Astrocyte of the spinal cord (primary cell): ENCODE measurements at regions not wholly inside any gene's neighbourhood (a gene's known extent, or its start where the extent isn't known, plus 50 kb on each side); places are given as distances from the start of the nearest gene placed in this dataset.

Source experiments
- DNase-seq: peaks from one replicate; pipeline ENCODE4 v3.0.0; 2011; ENCODE audit warnings: low read depth, low spot score
- H3K4me3 ChIP-seq: 2 replicates; pipeline ENCODE4 v1.5.1; 2011; ENCODE audit warnings: low read depth, mild to moderate bottlenecking, low read length, moderate library complexity
- in situ Hi-C: cut with HindIII; loops from 2 replicates; pipeline ENCODE4 v1.10.0; 2017; ENCODE audit warnings: low sequenced_read_pairs
- TF ChIP-seq, protein P1 (sequence below): IDR thresholded peaks from 2 replicates; pipeline ENCODE4 v1.5.1; 2012; ENCODE audit warnings: low read depth, mild to moderate bottlenecking, low read length, inconsistent platforms

DNA sequence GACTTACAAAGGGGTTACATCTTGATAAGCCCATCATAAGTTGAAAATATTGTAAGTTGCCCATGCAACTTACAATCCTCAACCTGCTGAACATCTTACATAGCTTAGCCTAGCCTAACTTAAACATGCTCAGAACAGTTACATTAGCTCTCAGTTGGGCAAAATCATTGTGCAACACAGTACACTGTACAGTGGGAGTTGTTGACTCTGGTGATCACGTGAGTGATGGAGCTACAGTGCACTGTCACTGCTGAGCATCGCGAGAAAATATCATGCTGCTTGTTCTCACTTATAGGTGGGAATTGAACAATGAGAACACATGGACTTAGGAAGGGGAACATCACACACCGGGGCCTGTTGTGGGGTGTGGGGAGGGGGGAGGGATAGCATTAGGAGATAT lies 214.9 kb upstream of the ZMIZ1 start:
- TF ChIP-seq, protein P1, sequence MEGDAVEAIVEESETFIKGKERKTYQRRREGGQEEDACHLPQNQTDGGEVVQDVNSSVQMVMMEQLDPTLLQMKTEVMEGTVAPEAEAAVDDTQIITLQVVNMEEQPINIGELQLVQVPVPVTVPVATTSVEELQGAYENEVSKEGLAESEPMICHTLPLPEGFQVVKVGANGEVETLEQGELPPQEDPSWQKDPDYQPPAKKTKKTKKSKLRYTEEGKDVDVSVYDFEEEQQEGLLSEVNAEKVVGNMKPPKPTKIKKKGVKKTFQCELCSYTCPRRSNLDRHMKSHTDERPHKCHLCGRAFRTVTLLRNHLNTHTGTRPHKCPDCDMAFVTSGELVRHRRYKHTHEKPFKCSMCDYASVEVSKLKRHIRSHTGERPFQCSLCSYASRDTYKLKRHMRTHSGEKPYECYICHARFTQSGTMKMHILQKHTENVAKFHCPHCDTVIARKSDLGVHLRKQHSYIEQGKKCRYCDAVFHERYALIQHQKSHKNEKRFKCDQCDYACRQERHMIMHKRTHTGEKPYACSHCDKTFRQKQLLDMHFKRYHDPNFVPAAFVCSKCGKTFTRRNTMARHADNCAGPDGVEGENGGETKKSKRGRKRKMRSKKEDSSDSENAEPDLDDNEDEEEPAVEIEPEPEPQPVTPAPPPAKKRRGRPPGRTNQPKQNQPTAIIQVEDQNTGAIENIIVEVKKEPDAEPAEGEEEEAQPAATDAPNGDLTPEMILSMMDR: no peak
- no peak for DNase-seq
- H3K4me3 ChIP-seq: no peak overlapping the region
- in situ Hi-C loops: no loop called here

DNA sequence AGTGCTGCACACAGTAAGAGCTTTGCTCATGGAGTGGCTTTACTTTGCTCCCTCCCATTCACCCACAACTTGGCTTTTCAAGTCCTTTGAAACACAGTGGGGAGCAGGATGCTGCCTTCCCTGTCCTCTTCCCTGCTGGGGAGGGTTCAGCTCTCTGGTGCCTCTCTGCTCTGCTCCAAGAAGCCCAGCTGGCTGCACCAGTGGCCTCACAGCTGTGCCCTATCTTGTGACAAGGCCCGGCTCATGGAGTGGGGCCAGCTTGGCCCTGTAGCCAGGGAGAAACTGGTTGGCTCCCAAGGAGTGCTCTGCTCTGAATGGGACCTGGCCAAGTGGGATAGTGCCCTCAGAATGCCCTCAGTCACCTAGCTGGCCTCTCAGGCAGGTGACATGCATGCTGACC lies 212.3 kb upstream of the ZMIZ1 start:
- H3K4me3 ChIP-seq: no peak overlapping the region
- in situ Hi-C loops: no loop called here
- no peak for DNase-seq
- TF ChIP-seq, protein P1: no peak

DNA sequence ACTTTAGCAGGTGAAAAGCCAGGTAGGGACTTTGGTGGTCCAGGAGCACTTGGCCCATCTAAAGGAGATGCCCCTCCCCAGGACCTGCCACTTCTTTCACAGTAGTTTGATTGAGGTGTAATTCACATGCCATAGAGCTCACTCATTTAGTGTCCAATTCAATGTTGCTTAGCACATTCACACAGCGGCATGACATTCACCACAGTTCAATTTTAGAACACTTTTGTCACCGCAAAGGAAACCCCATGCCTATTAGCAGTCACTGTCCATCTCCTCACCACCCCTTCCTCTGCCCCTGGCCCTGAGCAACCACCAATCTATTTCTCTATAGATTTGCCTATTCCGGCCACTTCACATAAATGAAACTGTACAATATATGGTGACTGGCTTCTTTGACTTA lies 211.6 kb upstream of the ZMIZ1 start:
- no peak for DNase-seq
- TF ChIP-seq, protein P1: no peak
- H3K4me3 ChIP-seq: no peak overlapping the region
- in situ Hi-C loops: no loop called here

DNA sequence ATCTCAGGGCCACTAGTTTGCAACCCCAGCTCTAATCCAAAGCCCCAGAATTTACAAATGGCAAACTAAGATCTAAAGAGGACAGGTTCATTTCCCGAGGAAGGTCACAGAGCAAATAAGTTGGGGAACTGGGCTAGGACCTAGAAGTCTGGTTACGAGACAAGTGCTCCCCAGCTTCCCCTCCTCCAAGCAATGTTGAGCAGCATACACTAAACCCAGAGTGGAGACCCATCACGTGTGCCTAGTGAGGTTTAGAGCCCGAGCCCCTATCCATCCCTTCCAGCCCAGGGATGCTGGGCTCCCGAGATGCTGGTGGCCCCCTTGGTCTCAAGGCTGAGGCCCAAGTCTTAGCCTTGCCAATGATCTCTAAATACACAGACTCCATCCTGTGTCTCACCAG lies 209.5 kb upstream of the ZMIZ1 start:
- in situ Hi-C loops: no loop called here

DNA sequence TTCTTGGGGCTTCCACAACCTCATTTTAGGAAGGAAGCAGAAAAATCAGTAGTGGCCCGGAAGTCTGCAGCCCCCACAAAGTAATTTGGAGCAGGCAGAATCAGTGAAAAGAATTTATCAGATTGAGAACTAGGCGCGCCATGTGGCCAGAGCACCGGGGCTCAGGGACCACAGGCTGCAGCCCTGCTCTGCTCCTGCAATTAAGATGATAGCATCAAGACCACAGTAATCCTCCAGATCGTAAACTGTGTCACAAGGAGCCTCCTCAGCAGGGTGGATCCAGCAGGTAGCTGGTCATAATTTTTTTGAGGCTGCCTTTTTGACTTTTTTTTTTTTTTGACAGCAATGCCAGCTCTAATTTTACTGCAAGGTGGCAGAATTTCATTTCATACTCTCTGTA lies 209.0 kb upstream of the ZMIZ1 start:
- in situ Hi-C loops: no loop called here
- TF ChIP-seq, protein P1: no peak
- H3K4me3 ChIP-seq: no peak overlapping the region
- no peak for DNase-seq

More for the DNA sequence above, 209.5 kb upstream of the ZMIZ1 start:
- TF ChIP-seq, protein P1: no peak
- no peak overlapping the region for H3K4me3 ChIP-seq
- DNase-seq: no peak

DNA sequence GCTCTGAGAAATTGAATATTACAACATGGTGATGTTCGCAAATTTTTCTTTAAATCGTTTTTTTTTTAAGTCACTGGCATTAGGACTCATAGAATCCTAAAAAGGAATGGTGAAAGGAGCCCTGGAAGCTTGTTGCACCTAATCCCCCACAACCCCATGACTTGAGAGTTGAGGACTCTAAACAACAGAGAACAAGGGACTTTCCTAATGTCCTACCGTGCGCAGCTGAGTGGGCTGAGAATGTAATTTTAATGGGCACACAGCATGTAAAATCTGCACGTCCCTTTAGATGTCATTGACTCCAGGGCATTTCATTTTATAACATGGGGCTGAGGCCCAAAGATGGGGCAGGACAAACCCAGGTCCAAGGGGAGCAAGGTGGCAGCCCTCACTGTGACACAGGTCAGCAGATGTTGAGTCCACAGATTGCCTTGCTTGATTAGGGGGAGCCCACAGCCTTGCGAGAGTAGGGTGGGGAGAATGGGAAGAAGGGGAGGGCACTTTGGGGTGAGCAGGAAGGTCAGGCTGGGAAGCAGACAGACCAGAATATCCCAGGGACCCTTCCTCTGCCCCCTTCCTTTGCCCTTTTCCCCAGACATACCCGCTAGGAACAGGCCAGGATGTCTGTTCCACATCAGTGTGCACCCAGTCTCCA lies 208.4 kb upstream of the ZMIZ1 start:
- no peak for DNase-seq
- in situ Hi-C loops: no loop called here
- TF ChIP-seq, protein P1: no peak
- H3K4me3 ChIP-seq: no peak overlapping the region
